ENCODE measurements at regions not wholly inside any gene's neighbourhood (a gene's known extent, or its start where the extent isn't known, plus 50 kb on each side); places are given as distances from the start of the nearest gene placed in this dataset.
"Not testable (repeated sequence)": the region's sequence is repeated elsewhere in the genome, so short reads cannot be mapped to it uniquely, and the experiment has no call there.

GRCh38 chr18:78429127-78430108 is 550.2 kb upstream of the SALL3 start:
- Histone ChIP-seq H3K4me1 (no peaks in the 10 kb centered on the region), H3K27ac (no peak overlapping the region), H3K27me3 (peaks cover 0 to 4% of the 10 kb centered on the region in 2 donors), H3K9me3 (peaks cover 0 to 6% of the 10 kb centered on the region in 2 donors), H3K36me3 (no peaks in the 10 kb centered on the region), H3K4me3 (no peak overlapping the region)
- DNase-seq (ENCODE audit: low spot score in 2 of 2), result no peak
- intact Hi-C loops (cut with DNase I; ENCODE audit: low total_unique reads), result no loop called here
- TF ChIP-seq POLR2A (IDR thresholded peaks at IDR 0.05), result no peak

DNA sequence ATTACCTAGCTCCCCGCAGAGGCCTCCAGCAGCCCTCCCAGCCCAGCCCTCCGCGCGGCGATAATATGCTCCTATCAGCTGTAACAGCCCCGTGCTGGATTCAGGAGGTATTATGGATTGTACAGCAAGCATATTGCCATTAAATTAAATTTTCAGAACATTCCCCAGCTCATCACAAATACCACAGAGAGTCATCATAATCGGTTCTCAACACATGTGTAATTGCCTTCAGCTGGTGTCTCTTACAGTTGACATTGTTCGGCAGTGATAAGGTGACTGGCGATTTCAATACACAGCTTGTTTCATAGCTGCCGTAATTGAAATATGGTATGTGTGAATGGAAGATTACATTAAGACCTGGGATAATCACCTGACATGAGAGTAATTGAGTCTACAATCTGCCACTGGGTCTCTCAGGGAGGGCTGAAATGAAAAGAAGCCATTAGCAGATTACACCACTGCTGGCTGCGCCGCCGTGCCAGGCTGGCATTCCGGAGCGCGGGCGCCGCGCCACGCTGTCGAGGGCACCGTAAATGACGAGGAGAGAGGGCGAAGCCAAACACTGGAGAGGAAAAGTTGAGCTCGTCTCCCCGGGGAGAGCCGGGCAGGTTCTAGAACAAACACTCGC is 549.4 kb upstream of the SALL3 start:
- no peak overlapping the region for H3K27ac ChIP-seq
- no peaks in the 10 kb centered on the region for H3K36me3 ChIP-seq
- H3K27me3 ChIP-seq, result peaks cover 0 to 4% of the 10 kb centered on the region in 2 donors
- no peak overlapping the region for H3K4me3 ChIP-seq
- intact Hi-C loops (cut with DNase I; ENCODE audit: low total_unique reads), result no loop called here
- H3K9me3 ChIP-seq, result peaks cover 0 to 6% of the 10 kb centered on the region in 2 donors
- no peaks in the 10 kb centered on the region for H3K4me1 ChIP-seq
- TF ChIP-seq, protein P1, sequence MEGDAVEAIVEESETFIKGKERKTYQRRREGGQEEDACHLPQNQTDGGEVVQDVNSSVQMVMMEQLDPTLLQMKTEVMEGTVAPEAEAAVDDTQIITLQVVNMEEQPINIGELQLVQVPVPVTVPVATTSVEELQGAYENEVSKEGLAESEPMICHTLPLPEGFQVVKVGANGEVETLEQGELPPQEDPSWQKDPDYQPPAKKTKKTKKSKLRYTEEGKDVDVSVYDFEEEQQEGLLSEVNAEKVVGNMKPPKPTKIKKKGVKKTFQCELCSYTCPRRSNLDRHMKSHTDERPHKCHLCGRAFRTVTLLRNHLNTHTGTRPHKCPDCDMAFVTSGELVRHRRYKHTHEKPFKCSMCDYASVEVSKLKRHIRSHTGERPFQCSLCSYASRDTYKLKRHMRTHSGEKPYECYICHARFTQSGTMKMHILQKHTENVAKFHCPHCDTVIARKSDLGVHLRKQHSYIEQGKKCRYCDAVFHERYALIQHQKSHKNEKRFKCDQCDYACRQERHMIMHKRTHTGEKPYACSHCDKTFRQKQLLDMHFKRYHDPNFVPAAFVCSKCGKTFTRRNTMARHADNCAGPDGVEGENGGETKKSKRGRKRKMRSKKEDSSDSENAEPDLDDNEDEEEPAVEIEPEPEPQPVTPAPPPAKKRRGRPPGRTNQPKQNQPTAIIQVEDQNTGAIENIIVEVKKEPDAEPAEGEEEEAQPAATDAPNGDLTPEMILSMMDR (IDR thresholded peaks at IDR 0.05), result no peak
- TF ChIP-seq POLR2A (IDR thresholded peaks at IDR 0.05) (no peak), POLR2AphosphoS5 (IDR thresholded peaks at IDR 0.05) (no peak)
- no peak for DNase-seq (ENCODE audit: low spot score in 2 of 2)

DNA sequence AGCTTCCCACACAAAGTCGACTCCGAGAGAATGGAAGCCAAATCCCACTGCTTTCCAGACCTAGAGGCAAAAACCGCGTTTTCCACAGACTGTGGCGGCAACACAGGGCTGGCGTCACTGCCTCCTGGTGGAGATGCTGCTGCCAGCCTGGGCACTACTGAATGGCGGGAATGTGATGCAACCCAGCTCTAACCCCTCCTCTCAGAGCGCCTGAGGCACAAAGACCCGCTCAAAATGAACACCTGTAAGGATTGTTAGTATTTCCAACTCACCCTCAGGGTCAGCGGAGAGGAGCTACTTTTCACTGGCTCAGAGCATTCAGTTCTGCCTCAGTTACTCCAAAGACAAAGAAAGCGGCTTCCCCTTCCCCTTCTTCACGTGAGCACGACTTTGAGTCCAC is 548.0 kb upstream of the SALL3 start:
- no peak for DNase-seq (ENCODE audit: low spot score in 2 of 2)
- Histone ChIP-seq H3K9me3 (peaks cover 0 to 6% of the 10 kb centered on the region in 2 donors), H3K27me3 (peaks cover 0 to 2% of the 10 kb centered on the region in 2 donors), H3K4me1 (no peaks in the 10 kb centered on the region), H3K36me3 (no peaks in the 10 kb centered on the region), H3K27ac (no peak overlapping the region), H3K4me3 (no peak overlapping the region)
- intact Hi-C loops (cut with DNase I; ENCODE audit: low total_unique reads), result no loop called here
- TF ChIP-seq POLR2A (IDR thresholded peaks at IDR 0.05) (no peak), POLR2AphosphoS5 (IDR thresholded peaks at IDR 0.05) (no peak)
- TF ChIP-seq, protein P1 (IDR thresholded peaks at IDR 0.05), result no peak

- Histone ChIP-seq H3K36me3 (no peaks in the 10 kb centered on the region), H3K4me3 (no peak overlapping the region), H3K27me3 (no peaks in the 10 kb centered on the region), H3K9me3 (peaks cover 0 to 6% of the 10 kb centered on the region in 2 donors), H3K4me1 (no peaks in the 10 kb centered on the region), H3K27ac (no peak overlapping the region)
- intact Hi-C loops (cut with DNase I; ENCODE audit: low total_unique reads), result no loop called here
- TF ChIP-seq POLR2AphosphoS5 (IDR thresholded peaks at IDR 0.05) (no peak), POLR2A (IDR thresholded peaks at IDR 0.05) (no peak)
- no peak for DNase-seq (ENCODE audit: low spot score in 2 of 2)
Measured at GRCh38 chr18:78433562-78433961, 546.1 kb upstream of the SALL3 start.

GRCh38 chr18:78436110-78436509 is 543.5 kb upstream of the SALL3 start:
- Histone ChIP-seq H3K4me1 (no peaks in the 10 kb centered on the region), H3K4me3 (no peak overlapping the region), H3K27ac (no peak overlapping the region), H3K9me3 (peaks cover 0 to 6% of the 10 kb centered on the region in 2 donors), H3K36me3 (no peaks in the 10 kb centered on the region), H3K27me3 (no peaks in the 10 kb centered on the region)
- no peak for DNase-seq (ENCODE audit: low spot score in 2 of 2)
- no peak for TF ChIP-seq POLR2A (IDR thresholded peaks at IDR 0.05)
- TF ChIP-seq POLR2AphosphoS5 (IDR thresholded peaks at IDR 0.05), result no peak
- TF ChIP-seq, protein P1 (IDR thresholded peaks at IDR 0.05), result no peak
- intact Hi-C loops (cut with DNase I; ENCODE audit: low total_unique reads), result no loop called here

- H3K27ac ChIP-seq; H3K4me1 ChIP-seq; H3K9me3 ChIP-seq; H3K36me3 ChIP-seq; DNase-seq (ENCODE audit: low spot score in 2 of 2); H3K27me3 ChIP-seq; H3K4me3 ChIP-seq; intact Hi-C loops (cut with DNase I; ENCODE audit: low total_unique reads): not testable (repeated sequence)
Measured at GRCh38 chr18:78438235-78438634, 541.4 kb upstream of the SALL3 start.
